ENCODE measurements at regions not wholly inside any gene's neighbourhood (a gene's known extent, or its start where the extent isn't known, plus 50 kb on each side); places are given as distances from the start of the nearest gene placed in this dataset.

- no peak overlapping the region for H3K27ac Mint-ChIP-seq (ENCODE audit: unreplicated experiment)
- H3K9me3 Mint-ChIP-seq (ENCODE audit: unreplicated experiment), result no peaks in the 10 kb centered on the region
- TF ChIP-seq, protein P1, sequence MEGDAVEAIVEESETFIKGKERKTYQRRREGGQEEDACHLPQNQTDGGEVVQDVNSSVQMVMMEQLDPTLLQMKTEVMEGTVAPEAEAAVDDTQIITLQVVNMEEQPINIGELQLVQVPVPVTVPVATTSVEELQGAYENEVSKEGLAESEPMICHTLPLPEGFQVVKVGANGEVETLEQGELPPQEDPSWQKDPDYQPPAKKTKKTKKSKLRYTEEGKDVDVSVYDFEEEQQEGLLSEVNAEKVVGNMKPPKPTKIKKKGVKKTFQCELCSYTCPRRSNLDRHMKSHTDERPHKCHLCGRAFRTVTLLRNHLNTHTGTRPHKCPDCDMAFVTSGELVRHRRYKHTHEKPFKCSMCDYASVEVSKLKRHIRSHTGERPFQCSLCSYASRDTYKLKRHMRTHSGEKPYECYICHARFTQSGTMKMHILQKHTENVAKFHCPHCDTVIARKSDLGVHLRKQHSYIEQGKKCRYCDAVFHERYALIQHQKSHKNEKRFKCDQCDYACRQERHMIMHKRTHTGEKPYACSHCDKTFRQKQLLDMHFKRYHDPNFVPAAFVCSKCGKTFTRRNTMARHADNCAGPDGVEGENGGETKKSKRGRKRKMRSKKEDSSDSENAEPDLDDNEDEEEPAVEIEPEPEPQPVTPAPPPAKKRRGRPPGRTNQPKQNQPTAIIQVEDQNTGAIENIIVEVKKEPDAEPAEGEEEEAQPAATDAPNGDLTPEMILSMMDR (IDR thresholded peaks at IDR 0.05), result no peak
- peaks cover 3% of the 10 kb centered on the region for H3K4me1 Mint-ChIP-seq (ENCODE audit: unreplicated experiment)
- H3K36me3 Mint-ChIP-seq (ENCODE audit: unreplicated experiment), result no peaks in the 10 kb centered on the region
- H3K4me3 Mint-ChIP-seq (ENCODE audit: unreplicated experiment), result no peak overlapping the region
- H3K27me3 Mint-ChIP-seq (ENCODE audit: unreplicated experiment), result peaks cover 41% of the 10 kb centered on the region
- no peak for DNase-seq (ENCODE audit: extremely low spot score, unreplicated experiment)
Observed at GRCh38 chr15:60076582-60077276, 72.6 kb downstream of the FOXB1 start.

DNA sequence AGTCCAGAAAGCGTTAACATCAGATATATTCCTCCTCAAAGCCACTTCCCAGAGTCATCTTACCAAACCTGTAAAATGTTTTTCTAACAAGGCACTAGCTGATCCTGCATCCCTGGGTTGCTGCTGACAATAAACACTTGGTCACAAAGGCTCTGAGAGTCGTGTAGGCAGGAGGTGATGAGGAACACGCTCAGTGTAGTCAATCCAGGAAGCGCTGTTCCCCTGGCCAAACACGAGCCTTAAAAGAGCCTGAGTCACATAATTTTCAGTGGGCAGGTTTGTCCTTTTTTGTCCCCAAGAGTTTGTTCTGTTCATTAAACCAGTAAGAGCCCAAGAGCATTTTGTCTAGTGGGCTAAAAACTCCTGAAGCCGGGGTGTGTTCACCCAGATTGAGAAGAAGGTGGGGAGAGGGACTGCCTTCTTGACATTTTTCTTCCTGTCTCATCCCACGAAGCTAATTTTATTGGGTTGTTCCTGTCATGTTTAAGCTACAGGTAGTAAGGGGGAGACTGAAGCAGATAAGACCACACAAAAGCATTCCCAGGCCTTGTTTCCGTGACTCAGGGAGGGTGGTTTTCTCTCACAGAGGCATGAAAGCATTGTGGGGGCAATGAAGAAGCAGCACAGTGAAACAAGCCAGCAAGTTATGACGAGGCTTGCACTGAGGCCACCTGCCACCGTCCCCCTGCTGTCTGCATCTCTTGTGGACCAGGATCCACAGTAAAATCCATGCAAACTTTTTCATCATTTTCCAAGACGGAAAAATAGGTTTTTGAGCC is 73.7 kb downstream of the FOXB1 start:
- peaks cover 3% of the 10 kb centered on the region for H3K4me1 Mint-ChIP-seq (ENCODE audit: unreplicated experiment)
- H3K27ac Mint-ChIP-seq (ENCODE audit: unreplicated experiment), result no peak overlapping the region
- TF ChIP-seq, protein P1 (IDR thresholded peaks at IDR 0.05), result no peak
- H3K27me3 Mint-ChIP-seq (ENCODE audit: unreplicated experiment), result peaks cover 46% of the 10 kb centered on the region
- H3K4me3 Mint-ChIP-seq (ENCODE audit: unreplicated experiment), result no peak overlapping the region
- no peaks in the 10 kb centered on the region for H3K9me3 Mint-ChIP-seq (ENCODE audit: unreplicated experiment)
- DNase-seq (ENCODE audit: extremely low spot score, unreplicated experiment), result no peak
- no peaks in the 10 kb centered on the region for H3K36me3 Mint-ChIP-seq (ENCODE audit: unreplicated experiment)

DNA sequence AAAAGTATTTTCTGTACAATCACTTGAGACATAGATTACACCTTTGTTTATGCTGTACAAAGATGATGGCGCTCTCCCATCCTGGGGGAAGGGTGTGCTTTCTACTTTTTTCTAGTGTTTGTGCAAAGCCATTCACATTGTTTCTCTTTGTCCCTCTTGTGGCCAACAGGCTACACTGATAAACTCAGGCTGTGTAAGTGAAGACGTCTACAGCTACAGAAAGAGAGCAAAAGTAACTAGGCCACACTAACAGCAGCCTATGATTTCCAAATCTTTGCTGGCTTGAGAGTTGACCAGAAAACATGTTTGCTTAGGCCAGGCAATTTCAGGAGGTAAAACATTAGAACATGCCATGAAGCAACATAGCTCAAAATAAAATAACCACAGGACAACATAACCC is 75.1 kb downstream of the FOXB1 start:
- H3K36me3 Mint-ChIP-seq (ENCODE audit: unreplicated experiment), result no peaks in the 10 kb centered on the region
- H3K4me3 Mint-ChIP-seq (ENCODE audit: unreplicated experiment), result no peak overlapping the region
- H3K4me1 Mint-ChIP-seq (ENCODE audit: unreplicated experiment), result no peaks in the 10 kb centered on the region
- H3K27me3 Mint-ChIP-seq (ENCODE audit: unreplicated experiment), result peaks cover 46% of the 10 kb centered on the region
- no peak overlapping the region for H3K27ac Mint-ChIP-seq (ENCODE audit: unreplicated experiment)
- DNase-seq (ENCODE audit: extremely low spot score, unreplicated experiment), result no peak
- TF ChIP-seq, protein P1 (IDR thresholded peaks at IDR 0.05), result no peak
- no peaks in the 10 kb centered on the region for H3K9me3 Mint-ChIP-seq (ENCODE audit: unreplicated experiment)

DNA sequence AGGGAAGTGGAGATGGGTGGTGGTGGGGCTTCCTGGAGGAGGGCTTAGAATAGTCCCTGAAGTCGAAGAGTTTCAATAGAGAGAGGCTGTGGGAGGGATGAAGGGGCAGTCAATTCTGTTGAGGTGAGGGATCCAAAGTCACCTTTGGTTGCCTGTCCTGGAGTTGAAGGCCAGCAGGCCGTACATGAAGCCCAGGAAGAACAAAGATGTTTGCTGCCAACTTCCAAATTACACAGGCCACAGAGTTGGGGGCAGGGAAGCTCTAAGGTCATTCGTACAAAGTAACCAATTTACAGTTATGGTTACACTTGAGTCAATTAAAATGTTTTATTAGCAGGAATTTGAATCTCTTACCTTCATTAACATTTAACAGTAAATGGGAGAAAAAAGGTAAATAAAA is 77.9 kb downstream of the FOXB1 start:
- Mint-ChIP-seq H3K4me1 (ENCODE audit: unreplicated experiment) (no peaks in the 10 kb centered on the region), H3K36me3 (ENCODE audit: unreplicated experiment) (no peaks in the 10 kb centered on the region), H3K27me3 (ENCODE audit: unreplicated experiment) (peaks cover 30% of the 10 kb centered on the region), H3K4me3 (ENCODE audit: unreplicated experiment) (no peak overlapping the region), H3K27ac (ENCODE audit: unreplicated experiment) (no peak overlapping the region), H3K9me3 (ENCODE audit: unreplicated experiment) (no peaks in the 10 kb centered on the region)
- DNase-seq (ENCODE audit: extremely low spot score, unreplicated experiment), result no peak
- TF ChIP-seq, protein P1 (IDR thresholded peaks at IDR 0.05), result no peak

- H3K9me3 Mint-ChIP-seq (ENCODE audit: unreplicated experiment), result no peaks in the 10 kb centered on the region
Observed at GRCh38 chr15:60083318-60083717, 79.2 kb downstream of the FOXB1 start.

More at GRCh38 chr15:60083318-60083717, 79.2 kb downstream of the FOXB1 start:
- Mint-ChIP-seq H3K4me3 (ENCODE audit: unreplicated experiment) (no peak overlapping the region), H3K27ac (ENCODE audit: unreplicated experiment) (no peak overlapping the region), H3K4me1 (ENCODE audit: unreplicated experiment) (no peaks in the 10 kb centered on the region), H3K36me3 (ENCODE audit: unreplicated experiment) (no peaks in the 10 kb centered on the region), H3K27me3 (ENCODE audit: unreplicated experiment) (peaks cover 26% of the 10 kb centered on the region)
- TF ChIP-seq, protein P1 (IDR thresholded peaks at IDR 0.05), result no peak
- DNase-seq (ENCODE audit: extremely low spot score, unreplicated experiment), result no peak

Measured in osteocyte (in vitro differentiated cells).